HepG2 (cell line): ENCODE measurements at regions not wholly inside any gene's neighbourhood (a gene's known extent, or its start where the extent isn't known, plus 50 kb on each side); places are given as distances from the start of the nearest gene placed in this dataset.

ENCODE experiments used
- ATAC-seq: fragments of 200-7000 bp; cut with Tn5 transposase; 3 replicates; pipeline ENCODE4 v1.9.1; 2020; ENCODE audit warnings: mild to moderate bottlenecking, moderate library complexity
- BruUV-seq: library from RNA; stranded (reverse); fragments of 400-500 nt; replicated peaks from 2 replicates; lab custom pipeline; 2021; lab: Mats Ljungman, UMichigan
- CTCF ChIA-PET: fragments of 300-600 bp; formaldehyde crosslinking; extraction: SDS; loops from one replicate; lab custom pipeline; 2021; ENCODE audit warnings: low total read pairs, inconsistent platforms, low intra/inter-chr PET ratio; lab: Yijun Ruan, JAX
- POLR2A ChIA-PET: fragments of 350-600 bp; sonication (Branson Sonifier 250); formaldehyde crosslinking; loops from one replicate; lab custom pipeline; 2020; ENCODE audit warnings: antibody characterized with exemption, inconsistent platforms; lab: Yijun Ruan, JAX
- DNase-seq: peaks from one replicate; pipeline ENCODE4 v3.0.0-alpha.2; 2015; ENCODE audit warnings: low spot score
- FAIRE-seq: peaks from 3 replicates; lab custom pipeline; 2011; peaks lifted over from hg19 to GRCh38; lab: Jason Lieb, UNC
- H2AFZ ChIP-seq: one replicate; pipeline ENCODE4 v1.6.1; 2011; ENCODE audit warnings: low read length, inconsistent platforms
- H3K27ac ChIP-seq: fragments of 300-600 bp; 3 replicates; pipeline ENCODE4 v1.8.0; 2011; ENCODE audit warnings: mixed run types, mild to moderate bottlenecking, mixed read lengths, low read length, inconsistent platforms; ENCODE audit not compliant: insufficient read depth; ENCODE audit errors: extremely low read length
- H3K27me3 ChIP-seq, 2 experiments: fragments of 200-600 bp in 1 of 2; 2 replicates in 1 of 2; 3 replicates in 1 of 2; pipeline versions ENCODE4 v1.6.0 to v1.8.0; 2011; ENCODE audit warnings: low read length in 2 of 2, mild to moderate bottlenecking in 2 of 2, moderate library complexity in 2 of 2, inconsistent platforms in 1 of 2; ENCODE audit not compliant: insufficient read depth in 2 of 2, control insufficient read depth in 1 of 2
- H3K36me3 ChIP-seq, 2 experiments: fragments of 200-600 bp in 1 of 2; replicated peaks in 1 of 2; 2 replicates in 1 of 2; 3 replicates in 1 of 2; pipeline versions ENCODE4 v1.5.1 to v1.8.0; 2011; ENCODE audit warnings: low read length in 2 of 2, inconsistent platforms in 1 of 2; ENCODE audit not compliant: insufficient read depth in 2 of 2, control insufficient read depth in 1 of 2
- H3K4me1 ChIP-seq: 2 replicates; pipeline ENCODE4 v1.5.1; 2012; ENCODE audit warnings: low read length, inconsistent platforms; ENCODE audit not compliant: insufficient read depth
- H3K4me2 ChIP-seq: 2 replicates; pipeline ENCODE4 v1.6.0; 2011; ENCODE audit warnings: low read depth, low read length, inconsistent platforms
- H3K4me3 ChIP-seq, 3 experiments: fragments of 200-600 bp in 1 of 3; sonication (generic), shearing (Covaris generic) in 1 of 3; replicated peaks in 1 of 3; 2 replicates each; pipeline ENCODE4 v1.5.1; 2011 to 2016; ENCODE audit warnings: low read length in 3 of 3, inconsistent platforms in 2 of 3, low read depth in 2 of 3, mild to moderate bottlenecking in 2 of 3, control low read depth in 1 of 3, mixed read lengths in 1 of 3; ENCODE audit not compliant: insufficient read depth in 1 of 3
- H3K79me2 ChIP-seq: one replicate; pipeline ENCODE4 v1.6.1; 2011; ENCODE audit warnings: low read length, inconsistent platforms; ENCODE audit not compliant: insufficient read depth
- H3K9ac ChIP-seq: 2 replicates; pipeline ENCODE4 v1.6.0; 2011; ENCODE audit warnings: mild to moderate bottlenecking, low read depth, low read length, inconsistent platforms; ENCODE audit not compliant: insufficient read depth
- H3K9me3 ChIP-seq: 2 replicates; pipeline ENCODE4 v1.5.1; 2012; ENCODE audit warnings: mild to moderate bottlenecking, low read length
- H4K20me1 ChIP-seq: 2 replicates; pipeline ENCODE4 v1.6.0; 2011; ENCODE audit warnings: inconsistent platforms, mild to moderate bottlenecking, low read length, moderate library complexity; ENCODE audit not compliant: insufficient read depth
- DMAP1 ChIP-seq: IDR thresholded peaks from 2 replicates; pipeline ENCODE4 v1.6.1; 2016
- GATA4 ChIP-seq: sonication (generic); IDR thresholded peaks from 2 replicates; pipeline ENCODE4 v1.6.1; 2016; ENCODE audit warnings: antibody characterized with exemption, low read depth, borderline replicate concordance
- HDAC6 ChIP-seq: fragments of 200-600 bp; sonication (generic); IDR thresholded peaks from 2 replicates; pipeline ENCODE4 v1.7.0; 2017; ENCODE audit warnings: mild to moderate bottlenecking, antibody characterized with exemption, low read length, low read depth
- SETDB1 ChIP-seq: sonication (generic); formaldehyde crosslinking; IDR thresholded peaks from 2 replicates; pipeline ENCODE4 v1.5.1; 2020; ENCODE audit warnings: missing genetic modification reagents, mild to moderate bottlenecking, borderline replicate concordance
- TFAP4 ChIP-seq: sonication (generic); IDR thresholded peaks from 2 replicates; pipeline ENCODE4 v1.6.1; 2016; ENCODE audit warnings: low read depth, borderline replicate concordance
- THAP9 ChIP-seq: sonication (generic); formaldehyde crosslinking; IDR thresholded peaks from 2 replicates; pipeline ENCODE4; 2020; ENCODE audit warnings: missing genetic modification reagents, mild to moderate bottlenecking, borderline replicate concordance
- ZFP91 ChIP-seq: sonication (generic); formaldehyde crosslinking; IDR thresholded peaks from 2 replicates; pipeline ENCODE4 v1.9.0; 2022; ENCODE audit warnings: missing genetic modification reagents, mild to moderate bottlenecking, borderline replicate concordance
- ZHX1 ChIP-seq: sonication (generic); formaldehyde crosslinking; IDR thresholded peaks from 2 replicates; pipeline ENCODE4 v1.8.1; 2022; ENCODE audit warnings: low read depth, mild to moderate bottlenecking, missing genetic modification reagents
- ZNF224 ChIP-seq: sonication (generic); formaldehyde crosslinking; IDR thresholded peaks from 2 replicates; pipeline ENCODE4 v1.5.0; 2020; ENCODE audit warnings: mild to moderate bottlenecking, missing genetic modification reagents
- ZNF747 ChIP-seq: sonication (generic); formaldehyde crosslinking; IDR thresholded peaks from 2 replicates; pipeline ENCODE4 v1.8.1; 2023; ENCODE audit warnings: missing genetic modification reagents, mild to moderate bottlenecking, borderline replicate concordance
- WGBS: methylation state at CpG from one replicate; pipeline ENCODE4 v1.1.6; 2017; ENCODE audit warnings: low lambda C conversion rate; 5-methylcytosine and 5-hydroxymethylcytosine counted together
- in situ Hi-C: cut with HindIII; loops from 2 replicates; pipeline ENCODE4 v1.10.0; 2017; ENCODE audit warnings: low pct_unique_long_range_greater_than_20kb; ENCODE audit not compliant: extremely low pct_ligation_motif_present
- intact Hi-C: fragments of 100-400 bp; cut with micrococcal nuclease; formaldehyde crosslinking; loops from one replicate; pipeline ENCODE4 v1.10.0; 2022; ENCODE audit not compliant: unreplicated experiment

GRCh38 chr18:57223144-57223870 lies 76.4 kb downstream of the BOD1L2 start:
- FAIRE-seq, result no peak
- no peaks in the 10 kb centered on the region for H3K9me3 ChIP-seq
- DNase-seq, result no peak
- no peak for TF ChIP-seq SETDB1 (CRISPR knock-in tag)
- no peak for TF ChIP-seq ZNF224 (CRISPR knock-in tag)
- TF ChIP-seq ZFP91 (CRISPR knock-in tag), result no peak
- no peak for TF ChIP-seq ZHX1
- TF ChIP-seq HDAC6, result no peak
- TF ChIP-seq ZNF747 (CRISPR knock-in tag), result no peak
- TF ChIP-seq GATA4, result no peak
- TF ChIP-seq DMAP1 (CRISPR knock-in tag), result no peak
- TF ChIP-seq THAP9 (CRISPR knock-in tag), result no peak
- no peak for TF ChIP-seq TFAP4
- no peaks in the 10 kb centered on the region for H3K4me1 ChIP-seq
- POLR2A ChIA-PET, result no interaction called here
- no peak overlapping the region for H3K9ac ChIP-seq
- 0 out of 5 replicates have a peak, but pooled peaks cover 0 to 2% of the 10 kb centered on the region in 2 experiments for H3K27me3 ChIP-seq
- no peak overlapping the region for H3K27ac ChIP-seq
- 10% methylated on average over 3 of the region's 4 CpGs for WGBS
- no peak overlapping the region for H3K4me2 ChIP-seq
- no peaks in the 10 kb centered on the region for H3K36me3 ChIP-seq
- no peak for ATAC-seq
- H2AFZ ChIP-seq, result no peak overlapping the region
- H4K20me1 ChIP-seq, result no peaks in the 10 kb centered on the region
- CTCF ChIA-PET, result no interaction called here
- no TSS peak for BruUV-seq
- in situ Hi-C loops, result no loop called here
- no peaks in the 10 kb centered on the region for H3K79me2 ChIP-seq
- no peak overlapping the region for H3K4me3 ChIP-seq
- intact Hi-C loops, result no loop called here
